Right lobe of liver (tissue), 4 donors: ENCODE measurements at regions not wholly inside any gene's neighbourhood (a gene's known extent, or its start where the extent isn't known, plus 50 kb on each side); places are given as distances from the start of the nearest gene placed in this dataset.

Experiments used
- POLR2A ChIP-seq: fragments of 450-650 bp; IDR thresholded peaks from one replicate; pipeline ENCODE4 v1.6.1; 2017; ENCODE audit warnings: antibody characterized with exemption, mild to moderate bottlenecking
- TF ChIP-seq, protein P1 (sequence below), 4 donors: fragments of 200-600 bp in 3 of 4; fragments of 450-650 bp in 1 of 4; IDR thresholded peaks; one replicate each; pipeline versions ENCODE4 v1.5.1 to v1.8.0; 2016 to 2022; ENCODE audit warnings: antibody characterized with exemption in 4 of 4, mild to moderate bottlenecking in 2 of 4
- donor health status: DM: no; HTN: no; CAD: no.
- donor health status: DM: no; HTN: no; CAD: no.
- donor health status: DM: no; HTN: yes; CAD: no.

GRCh38 chr5:112549127-112549526 is 130.1 kb upstream of the EPB41L4A start:
- TF ChIP-seq, protein P1, sequence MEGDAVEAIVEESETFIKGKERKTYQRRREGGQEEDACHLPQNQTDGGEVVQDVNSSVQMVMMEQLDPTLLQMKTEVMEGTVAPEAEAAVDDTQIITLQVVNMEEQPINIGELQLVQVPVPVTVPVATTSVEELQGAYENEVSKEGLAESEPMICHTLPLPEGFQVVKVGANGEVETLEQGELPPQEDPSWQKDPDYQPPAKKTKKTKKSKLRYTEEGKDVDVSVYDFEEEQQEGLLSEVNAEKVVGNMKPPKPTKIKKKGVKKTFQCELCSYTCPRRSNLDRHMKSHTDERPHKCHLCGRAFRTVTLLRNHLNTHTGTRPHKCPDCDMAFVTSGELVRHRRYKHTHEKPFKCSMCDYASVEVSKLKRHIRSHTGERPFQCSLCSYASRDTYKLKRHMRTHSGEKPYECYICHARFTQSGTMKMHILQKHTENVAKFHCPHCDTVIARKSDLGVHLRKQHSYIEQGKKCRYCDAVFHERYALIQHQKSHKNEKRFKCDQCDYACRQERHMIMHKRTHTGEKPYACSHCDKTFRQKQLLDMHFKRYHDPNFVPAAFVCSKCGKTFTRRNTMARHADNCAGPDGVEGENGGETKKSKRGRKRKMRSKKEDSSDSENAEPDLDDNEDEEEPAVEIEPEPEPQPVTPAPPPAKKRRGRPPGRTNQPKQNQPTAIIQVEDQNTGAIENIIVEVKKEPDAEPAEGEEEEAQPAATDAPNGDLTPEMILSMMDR (IDR thresholded peaks at IDR 0.05): no peak
- TF ChIP-seq POLR2A: no peak
